Mucosa of descending colon (tissue), 3 donors: ENCODE measurements at regions not wholly inside any gene's neighbourhood (a gene's known extent, or its start where the extent isn't known, plus 50 kb on each side); places are given as distances from the start of the nearest gene placed in this dataset.
A peak's percentile ranks its signal among the peaks of the same experiment; 100 is the strongest.
"Not testable (repeated sequence)": the region's sequence is repeated elsewhere in the genome, so short reads cannot be mapped to it uniquely, and the experiment has no call there.

Experiments
- ATAC-seq: fragments of 200-7000 bp; cut with Tn5 transposase; one replicate; pipeline ENCODE4 v1.9.1; 2020; ENCODE audit warnings: mild to moderate bottlenecking, moderate library complexity
- DNase-seq, 3 donors: peaks; one replicate each; pipeline ENCODE4 v3.0.0-alpha.2; 2020
- H3K36me3 ChIP-seq: fragments of 200-600 bp; one replicate; pipeline ENCODE4 v1.8.0; 2021; ENCODE audit warnings: low read depth, mild to moderate bottlenecking
- H3K4me1 ChIP-seq: fragments of 200-600 bp; one replicate; pipeline ENCODE4 v1.8.0; 2021; ENCODE audit warnings: low read depth, mild to moderate bottlenecking
- H3K4me3 ChIP-seq: fragments of 200-600 bp; one replicate; pipeline ENCODE4 v1.8.0; 2021; ENCODE audit warnings: mild to moderate bottlenecking
- H3K9me3 ChIP-seq: fragments of 200-600 bp; one replicate; pipeline ENCODE4 v1.8.0; 2021; ENCODE audit warnings: mild to moderate bottlenecking
- intact Hi-C, 2 donors: fragments of 100-400 bp; cut with DNase I in 1 of 2; cut with micrococcal nuclease in 1 of 2; formaldehyde crosslinking; loops; one replicate each; pipeline versions ENCODE4 v1.11.0 to v1.11.1; 2022; cut with DNase I, micrococcal nuclease
- donor health status: DM: no; HTN: no; CAD: no; lungs with moderate emphysema.
- donor health status: DM: no; HTN: no; CAD: no.
- donor health status: DM: no; HTN: yes; CAD: no.

- H3K4me1 ChIP-seq, H3K4me3 ChIP-seq, H3K9me3 ChIP-seq, H3K36me3 ChIP-seq, intact Hi-C loops: not testable (repeated sequence)
- ATAC-seq = peak; percentile 38
- peak in 1 of 3 donors; percentile 1 for DNase-seq
Observed at GRCh38 chr9:39463696-39464095, 108.2 kb downstream of the SPATA31A1 start.

DNA sequence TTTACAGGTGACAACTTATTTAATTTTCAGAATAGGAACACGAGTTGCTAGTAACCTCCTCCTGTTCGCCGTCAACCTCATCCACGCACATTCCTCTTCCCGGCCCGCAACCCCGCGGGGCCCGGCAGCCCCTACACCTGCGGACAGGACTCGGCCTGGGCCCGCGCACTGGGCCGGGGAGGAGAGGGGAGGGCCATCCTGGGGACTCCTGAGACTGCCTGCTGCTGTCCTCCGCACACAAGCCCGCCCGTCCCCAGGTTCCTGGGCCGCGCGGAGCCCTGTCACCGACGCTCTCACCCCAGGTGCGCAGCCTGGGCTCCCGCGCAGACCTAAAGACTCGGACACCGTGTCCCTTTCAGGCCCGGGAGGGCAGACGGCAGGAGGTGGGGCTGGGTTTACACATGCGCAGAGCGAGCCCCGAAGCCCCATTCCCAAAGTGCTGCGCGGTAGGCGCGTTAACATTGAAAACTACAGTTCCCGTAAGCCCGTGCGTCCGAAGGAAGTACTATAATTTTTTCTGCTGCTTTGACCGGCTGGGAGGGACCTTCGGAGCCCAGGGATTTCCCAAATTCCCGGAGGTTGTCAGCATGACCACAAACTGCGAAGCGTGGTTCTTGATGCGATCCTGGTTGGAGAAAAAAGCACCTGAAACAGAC lies 108.8 kb downstream of the SPATA31A1 start:
- DNase-seq = peak; percentile 85 to 90 (median 87)
- H3K36me3 ChIP-seq, intact Hi-C loops, H3K4me1 ChIP-seq, H3K9me3 ChIP-seq: not testable (repeated sequence)
- H3K4me3 ChIP-seq = peak overlapping the region; percentile 9
- ATAC-seq = peak; percentile 100

GRCh38 chr9:39474499-39474898 lies 119.0 kb downstream of the SPATA31A1 start:
- H3K36me3 ChIP-seq, H3K4me1 ChIP-seq, ATAC-seq, H3K4me3 ChIP-seq, intact Hi-C loops, H3K9me3 ChIP-seq, DNase-seq: not testable (repeated sequence)

DNA sequence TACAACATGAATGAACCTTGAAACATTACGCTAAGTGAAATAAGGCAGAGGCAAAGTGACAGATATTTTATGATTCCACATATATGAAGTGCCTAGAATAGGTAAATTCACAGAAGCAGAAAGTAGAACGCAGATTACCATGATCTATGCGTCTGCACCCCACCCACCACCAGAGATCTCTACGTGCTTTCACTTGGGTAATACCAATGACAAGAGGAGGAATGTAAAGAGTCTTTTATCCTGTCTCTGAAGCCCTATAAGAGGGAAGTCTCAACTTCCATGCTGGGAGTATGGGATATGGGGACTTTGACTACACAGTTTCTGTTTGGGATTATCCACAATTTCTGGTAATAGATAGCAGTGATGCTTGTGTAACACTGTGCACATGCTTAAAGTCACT lies 127.6 kb downstream of the SPATA31A1 start:
- DNase-seq, H3K36me3 ChIP-seq, ATAC-seq, H3K4me3 ChIP-seq, H3K9me3 ChIP-seq, H3K4me1 ChIP-seq, intact Hi-C loops: not testable (repeated sequence)

- intact Hi-C loops, H3K4me1 ChIP-seq, H3K36me3 ChIP-seq, ATAC-seq, DNase-seq, H3K9me3 ChIP-seq, H3K4me3 ChIP-seq: not testable (repeated sequence)
Observed at GRCh38 chr9:39483880-39484279, 128.4 kb downstream of the SPATA31A1 start.

- H3K4me3 ChIP-seq, H3K9me3 ChIP-seq, H3K4me1 ChIP-seq, DNase-seq, H3K36me3 ChIP-seq, intact Hi-C loops, ATAC-seq: not testable (repeated sequence)
Observed at GRCh38 chr9:39484292-39484691, 128.8 kb downstream of the SPATA31A1 start.

DNA sequence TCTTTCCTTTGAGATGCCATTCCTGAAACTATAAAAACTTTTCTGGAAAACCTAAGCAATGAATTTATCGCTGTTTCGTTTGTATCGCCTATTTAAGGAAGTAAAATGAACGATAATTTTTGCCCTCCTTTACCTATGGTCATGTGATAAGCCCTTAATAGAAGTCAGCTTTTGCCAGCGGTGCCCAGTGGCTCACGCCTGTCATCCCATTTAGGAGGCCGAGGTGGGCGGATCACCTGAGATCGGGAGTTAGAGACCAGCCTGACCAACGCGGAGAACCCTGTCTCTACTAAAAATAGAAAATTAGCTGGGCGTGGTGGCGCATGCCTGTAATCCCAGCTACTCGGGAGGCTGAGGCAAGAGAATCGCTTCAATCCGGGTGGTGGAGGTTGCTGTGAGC lies 132.0 kb downstream of the SPATA31A1 start:
- H3K4me1 ChIP-seq, ATAC-seq, H3K36me3 ChIP-seq, H3K9me3 ChIP-seq, intact Hi-C loops, DNase-seq, H3K4me3 ChIP-seq: not testable (repeated sequence)

DNA sequence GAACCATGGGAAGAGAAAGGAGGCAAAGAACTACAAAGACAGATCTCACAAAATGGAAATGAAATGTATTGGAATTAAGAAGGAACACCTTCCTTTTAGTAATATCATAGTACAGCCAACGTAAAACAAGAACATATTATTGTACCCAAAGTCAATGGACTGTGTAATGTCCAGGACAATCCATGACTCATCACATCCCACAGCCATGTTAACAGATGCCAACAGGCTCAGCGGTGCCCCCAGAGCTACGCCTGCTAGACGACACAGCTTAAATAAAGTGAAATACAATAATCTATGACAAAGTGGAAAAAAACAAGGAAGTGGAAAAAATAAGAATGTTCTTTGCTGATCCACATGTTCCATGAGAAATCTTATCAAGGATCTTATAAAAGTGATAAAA lies 140.8 kb downstream of the SPATA31A1 start:
- H3K4me1 ChIP-seq, H3K9me3 ChIP-seq, intact Hi-C loops, H3K36me3 ChIP-seq, DNase-seq, H3K4me3 ChIP-seq, ATAC-seq: not testable (repeated sequence)

- H3K4me1 ChIP-seq, H3K9me3 ChIP-seq, DNase-seq, intact Hi-C loops, ATAC-seq, H3K36me3 ChIP-seq, H3K4me3 ChIP-seq: not testable (repeated sequence)
Observed at GRCh38 chr9:39503178-39503577, 147.7 kb downstream of the SPATA31A1 start.

- H3K9me3 ChIP-seq, ATAC-seq, intact Hi-C loops: not testable (repeated sequence)
Observed at GRCh38 chr9:39527387-39528029, 172.0 kb downstream of the SPATA31A1 start.

DNA sequence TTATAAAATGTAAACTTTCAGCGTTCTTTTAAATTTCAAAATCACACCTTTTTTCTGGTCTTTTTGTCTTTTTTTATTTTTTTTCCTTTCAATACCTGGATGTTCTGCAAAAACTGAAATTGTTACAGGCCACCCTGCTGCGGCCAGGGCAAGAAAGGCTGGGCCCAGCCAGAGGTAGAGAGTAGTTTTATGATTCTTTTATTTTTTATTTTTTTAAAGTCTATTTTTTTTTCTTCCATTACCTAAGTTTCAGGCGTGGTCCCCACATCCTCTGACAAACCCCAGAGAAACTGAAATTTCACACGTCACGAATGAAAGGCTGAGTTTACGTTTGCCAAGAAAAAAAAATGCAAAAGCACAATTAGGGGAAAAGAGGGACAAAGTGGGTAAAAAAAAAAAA lies 177.1 kb downstream of the SPATA31A1 start:
- H3K9me3 ChIP-seq, H3K4me3 ChIP-seq, intact Hi-C loops, ATAC-seq, H3K36me3 ChIP-seq, DNase-seq, H3K4me1 ChIP-seq: not testable (repeated sequence)

More at GRCh38 chr9:39527387-39528029, 172.0 kb downstream of the SPATA31A1 start:
- DNase-seq, H3K36me3 ChIP-seq, H3K4me1 ChIP-seq, H3K4me3 ChIP-seq: not testable (repeated sequence)

GRCh38 chr9:39533001-39533762 lies 177.7 kb downstream of the SPATA31A1 start:
- ATAC-seq, H3K9me3 ChIP-seq, intact Hi-C loops, DNase-seq, H3K4me1 ChIP-seq, H3K36me3 ChIP-seq, H3K4me3 ChIP-seq: not testable (repeated sequence)

GRCh38 chr9:39533763-39534548 lies 178.5 kb downstream of the SPATA31A1 start:
- intact Hi-C loops, DNase-seq: not testable (repeated sequence)

GRCh38 chr9:39534897-39535296 lies 179.4 kb downstream of the SPATA31A1 start:
- H3K4me1 ChIP-seq, H3K9me3 ChIP-seq, ATAC-seq, H3K4me3 ChIP-seq, H3K36me3 ChIP-seq, DNase-seq, intact Hi-C loops: not testable (repeated sequence)

More at GRCh38 chr9:39533763-39534548, 178.5 kb downstream of the SPATA31A1 start:
- not testable (repeated sequence) for H3K9me3 ChIP-seq, H3K36me3 ChIP-seq, H3K4me3 ChIP-seq, H3K4me1 ChIP-seq, ATAC-seq
